ENCODE measurements at regions not wholly inside any gene's neighbourhood (a gene's known extent, or its start where the extent isn't known, plus 50 kb on each side); places are given as distances from the start of the nearest gene placed in this dataset.
"Not testable (repeated sequence)": the region's sequence is repeated elsewhere in the genome, so short reads cannot be mapped to it uniquely, and the experiment has no call there.

GRCh38 chr20:50360218-50360672, 149.9 kb upstream of the PTPN1 start:
- no peak overlapping the region for H2AFZ ChIP-seq (ENCODE audit: low read depth, low read length)
- H3K79me2 ChIP-seq (ENCODE audit: insufficient read depth, low read length) = no peaks in the 10 kb centered on the region
- H3K9ac ChIP-seq (ENCODE audit: low read depth, low read length) = no peak overlapping the region
- no peak for TF ChIP-seq CTCF (IDR thresholded peaks at IDR 0.05; ENCODE audit: borderline replicate concordance, extremely low read depth, low read length, poor library complexity, severe bottlenecking)
- TF ChIP-seq EZH2 (IDR thresholded peaks at IDR 0.05; ENCODE audit: borderline replicate concordance, low read depth, low read length, severe bottlenecking) = no peak
- ATAC-seq (ENCODE audit: insufficient read depth, low read depth) = no peak
- H3K4me2 ChIP-seq (ENCODE audit: insufficient read depth, low read length) = no peak overlapping the region
- H3K27ac ChIP-seq (ENCODE audit: low read length) = no peak overlapping the region
- no peak overlapping the region for H3K4me3 ChIP-seq (ENCODE audit: low read depth in 1 of 2, low read length in 2 of 2)
- H3K27me3 ChIP-seq (ENCODE audit: insufficient read depth, low read length, poor library complexity) = no peaks in the 10 kb centered on the region
- no peaks in the 10 kb centered on the region for H3K36me3 ChIP-seq (ENCODE audit: insufficient read depth, low read length)
- H4K20me1 ChIP-seq (ENCODE audit: insufficient read depth, low read length) = peaks cover 16% of the 10 kb centered on the region
- no peak for DNase-seq
- no peaks in the 10 kb centered on the region for H3K9me3 ChIP-seq (ENCODE audit: insufficient read depth, low read length, severe bottlenecking)
- no peaks in the 10 kb centered on the region for H3K4me1 ChIP-seq (ENCODE audit: insufficient read depth, low read length)

- DNase-seq (no peak), ATAC-seq (ENCODE audit: insufficient read depth, low read depth) (no peak)
- H3K9ac ChIP-seq (ENCODE audit: low read depth, low read length) = no peak overlapping the region
- no peaks in the 10 kb centered on the region for H3K79me2 ChIP-seq (ENCODE audit: insufficient read depth, low read length)
- H3K9me3 ChIP-seq (ENCODE audit: insufficient read depth, low read length, severe bottlenecking) = no peaks in the 10 kb centered on the region
- peaks cover 14% of the 10 kb centered on the region for H4K20me1 ChIP-seq (ENCODE audit: insufficient read depth, low read length)
- H3K36me3 ChIP-seq (ENCODE audit: insufficient read depth, low read length) = no peaks in the 10 kb centered on the region
- no peak overlapping the region for H3K4me3 ChIP-seq (ENCODE audit: low read depth in 1 of 2, low read length in 2 of 2)
- H3K27ac ChIP-seq (ENCODE audit: low read length) = no peak overlapping the region
- peaks cover 2% of the 10 kb centered on the region for H3K4me1 ChIP-seq (ENCODE audit: insufficient read depth, low read length)
- no peak overlapping the region for H3K4me2 ChIP-seq (ENCODE audit: insufficient read depth, low read length)
- no peaks in the 10 kb centered on the region for H3K27me3 ChIP-seq (ENCODE audit: insufficient read depth, low read length, poor library complexity)
- H2AFZ ChIP-seq (ENCODE audit: low read depth, low read length) = no peak overlapping the region
- TF ChIP-seq CTCF (IDR thresholded peaks at IDR 0.05; ENCODE audit: borderline replicate concordance, extremely low read depth, low read length, poor library complexity, severe bottlenecking) = no peak
- TF ChIP-seq EZH2 (IDR thresholded peaks at IDR 0.05; ENCODE audit: borderline replicate concordance, low read depth, low read length, severe bottlenecking) = no peak
These were observed 149.3 kb upstream of the PTPN1 start for GRCh38 chr20:50360921-50361320.

- not testable (repeated sequence) for H3K27me3 ChIP-seq (ENCODE audit: insufficient read depth, low read length, poor library complexity); H3K27ac ChIP-seq (ENCODE audit: low read length); H3K36me3 ChIP-seq (ENCODE audit: insufficient read depth, low read length); H3K4me2 ChIP-seq (ENCODE audit: insufficient read depth, low read length); DNase-seq; H4K20me1 ChIP-seq (ENCODE audit: insufficient read depth, low read length); H3K4me3 ChIP-seq (ENCODE audit: low read depth in 1 of 2, low read length in 2 of 2); H3K9me3 ChIP-seq (ENCODE audit: insufficient read depth, low read length, severe bottlenecking); H2AFZ ChIP-seq (ENCODE audit: low read depth, low read length); ATAC-seq (ENCODE audit: insufficient read depth, low read depth); H3K79me2 ChIP-seq (ENCODE audit: insufficient read depth, low read length); H3K9ac ChIP-seq (ENCODE audit: low read depth, low read length)
- H3K4me1 ChIP-seq (ENCODE audit: insufficient read depth, low read length) = peaks cover 14% of the 10 kb centered on the region
These were observed 148.0 kb upstream of the PTPN1 start for GRCh38 chr20:50362177-50362576.

- peaks cover 14% of the 10 kb centered on the region for H3K4me1 ChIP-seq (ENCODE audit: insufficient read depth, low read length)
- H2AFZ ChIP-seq (ENCODE audit: low read depth, low read length) = no peak overlapping the region
- no peaks in the 10 kb centered on the region for H3K36me3 ChIP-seq (ENCODE audit: insufficient read depth, low read length)
- H3K4me2 ChIP-seq (ENCODE audit: insufficient read depth, low read length) = no peak overlapping the region
- H3K27ac ChIP-seq (ENCODE audit: low read length) = no peak overlapping the region
- no peak for DNase-seq
- H3K9ac ChIP-seq (ENCODE audit: low read depth, low read length) = no peak overlapping the region
- H3K27me3 ChIP-seq (ENCODE audit: insufficient read depth, low read length, poor library complexity) = no peaks in the 10 kb centered on the region
- no peaks in the 10 kb centered on the region for H3K9me3 ChIP-seq (ENCODE audit: insufficient read depth, low read length, severe bottlenecking)
- H3K4me3 ChIP-seq (ENCODE audit: low read depth in 1 of 2, low read length in 2 of 2) = no peak overlapping the region
- ATAC-seq (ENCODE audit: insufficient read depth, low read depth) = no peak
- TF ChIP-seq EZH2 (IDR thresholded peaks at IDR 0.05; ENCODE audit: borderline replicate concordance, low read depth, low read length, severe bottlenecking) (no peak), CTCF (IDR thresholded peaks at IDR 0.05; ENCODE audit: borderline replicate concordance, extremely low read depth, low read length, poor library complexity, severe bottlenecking) (no peak)
- no peaks in the 10 kb centered on the region for H3K79me2 ChIP-seq (ENCODE audit: insufficient read depth, low read length)
- H4K20me1 ChIP-seq (ENCODE audit: insufficient read depth, low read length) = peaks cover 10% of the 10 kb centered on the region
These were observed 147.2 kb upstream of the PTPN1 start for GRCh38 chr20:50363027-50363426.

Data from DND-41 (cell line).